NCI-H2107 treated with DMSO at 0.1 percent for 48 hours (cell line): ENCODE measurements at regions not wholly inside any gene's neighbourhood (a gene's known extent, or its start where the extent isn't known, plus 50 kb on each side); places are given as distances from the start of the nearest gene placed in this dataset.
A peak's percentile ranks its signal among the peaks of the same experiment; 100 is the strongest.
"Not testable (repeated sequence)": the region's sequence is repeated elsewhere in the genome, so short reads cannot be mapped to it uniquely, and the experiment has no call there.

Experiments used
- DNase-seq: peaks from one replicate; lab custom pipeline; 2025; ENCODE audit not compliant: unreplicated experiment; lab: John Stamatoyannopoulos, UW

DNA sequence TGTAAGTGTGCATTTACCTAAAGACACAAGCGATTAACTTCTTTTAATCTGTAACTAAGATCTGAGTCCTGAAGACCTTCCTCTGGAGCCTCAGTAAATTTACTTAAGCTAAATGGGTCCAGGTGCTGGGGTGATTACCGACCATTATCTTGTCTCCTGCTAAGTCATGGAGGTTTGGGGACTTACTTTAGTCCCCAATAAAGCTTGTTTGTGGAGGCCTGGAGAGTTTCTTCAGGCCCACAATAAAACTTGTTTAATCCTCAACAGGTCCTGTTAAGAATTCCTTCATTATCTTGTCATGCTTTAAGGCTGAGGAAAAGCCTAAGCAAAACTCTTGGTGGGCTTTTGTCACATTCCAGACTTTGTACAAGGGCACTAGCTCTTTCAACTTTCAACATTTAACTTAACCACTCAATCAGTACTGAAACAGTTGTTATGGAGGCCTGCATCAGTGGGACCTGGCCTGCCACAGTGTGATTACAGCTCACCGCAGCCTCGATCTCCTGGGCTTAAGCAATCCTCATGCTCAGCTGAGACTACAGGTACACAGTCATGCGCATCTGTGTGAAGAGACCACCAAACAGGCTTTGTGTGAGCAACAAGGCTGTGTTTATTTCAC, 84.0 kb downstream of the FMO4 start:
- DNase-seq: no peak

DNA sequence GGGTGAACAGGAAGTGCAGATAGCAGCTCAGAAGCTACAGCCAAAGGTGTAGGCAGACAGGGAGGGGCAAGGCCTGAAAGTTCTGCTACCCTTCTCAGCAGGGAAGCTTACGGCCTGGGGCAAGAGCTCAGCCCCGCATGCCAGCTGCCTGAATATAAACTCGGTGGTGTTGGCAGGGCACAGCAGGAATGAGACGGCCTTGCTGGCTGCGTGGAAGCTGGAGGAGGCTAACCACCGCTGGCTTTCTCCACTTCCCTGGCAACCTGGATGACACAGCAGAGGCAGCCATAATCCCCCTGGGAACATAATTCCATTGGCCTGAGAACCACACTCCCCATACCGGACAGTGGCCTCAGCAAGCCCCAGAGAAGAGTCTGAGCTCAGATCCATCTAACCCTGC, 81.9 kb upstream of the PRRC2C start:
- no peak for DNase-seq

GRCh38 chr1:171405391-171405714, 80.0 kb upstream of the PRRC2C start:
- no peak for DNase-seq

DNA sequence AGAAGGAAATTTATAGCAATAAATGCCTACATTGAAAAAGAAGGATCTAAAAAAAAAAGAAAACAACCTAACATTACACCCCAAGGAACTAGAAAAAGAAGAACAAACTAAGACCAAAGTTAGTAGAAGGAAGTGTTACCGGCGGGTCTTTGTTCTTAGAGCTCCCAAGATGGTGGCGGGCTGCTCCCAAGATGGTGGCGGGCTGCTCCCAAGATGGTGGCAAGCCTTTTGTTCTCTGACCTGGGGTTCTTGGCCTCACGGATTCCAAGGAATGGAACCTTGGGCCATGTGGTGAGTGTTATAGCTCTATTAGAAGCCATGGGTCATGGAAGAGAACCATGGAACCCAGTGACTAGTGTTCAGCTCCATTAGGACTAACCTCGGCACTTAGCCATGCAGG, 71.8 kb upstream of the PRRC2C start:
- not testable (repeated sequence) for DNase-seq

GRCh38 chr1:171418546-171418945, 66.8 kb upstream of the PRRC2C start:
- DNase-seq: no peak

DNA sequence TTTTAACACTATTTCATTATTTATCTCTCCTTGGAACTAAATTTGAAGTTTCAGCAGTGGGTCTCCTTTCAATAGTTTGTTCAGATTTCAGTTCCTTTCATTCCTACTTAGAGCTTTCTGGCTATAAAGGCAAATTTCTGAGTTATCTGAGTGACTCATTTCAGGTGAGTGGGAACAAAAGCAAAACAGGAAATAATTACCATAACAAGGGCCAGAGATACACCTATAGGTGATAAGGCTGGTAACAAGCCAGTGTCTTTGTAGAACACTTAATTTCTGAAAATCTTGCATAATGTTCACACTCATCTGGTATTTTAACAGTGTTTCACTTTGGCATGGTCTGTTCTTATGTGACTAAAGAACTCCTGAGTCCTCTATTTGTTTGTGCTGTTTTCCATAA, 64.5 kb upstream of the PRRC2C start:
- no peak for DNase-seq

GRCh38 chr1:171421413-171422020, 63.8 kb upstream of the PRRC2C start:
- DNase-seq: no peak

GRCh38 chr1:171422511-171422910, 62.8 kb upstream of the PRRC2C start:
- no peak for DNase-seq

DNA sequence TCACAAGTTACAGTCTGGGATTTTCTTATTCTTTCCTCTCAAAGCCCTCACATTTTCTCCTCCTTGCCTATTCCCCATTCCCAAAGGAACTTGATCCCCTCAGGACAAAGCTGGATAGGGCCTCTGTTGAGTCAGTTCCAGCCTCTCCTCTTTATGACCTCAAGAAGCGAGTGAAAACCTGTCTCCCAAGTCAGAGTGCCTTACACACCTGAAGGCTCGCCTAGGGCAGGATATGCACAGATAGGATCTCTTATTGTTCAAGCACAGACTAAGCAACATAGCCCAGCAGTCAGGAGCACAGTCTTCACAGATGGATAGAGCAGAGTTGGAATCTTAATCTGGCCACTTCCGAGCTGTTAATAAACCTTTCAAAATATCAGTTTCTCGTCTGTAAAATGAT, 60.8 kb upstream of the PRRC2C start:
- no peak for DNase-seq

GRCh38 chr1:171426645-171427044, 58.7 kb upstream of the PRRC2C start:
- no peak for DNase-seq

DNA sequence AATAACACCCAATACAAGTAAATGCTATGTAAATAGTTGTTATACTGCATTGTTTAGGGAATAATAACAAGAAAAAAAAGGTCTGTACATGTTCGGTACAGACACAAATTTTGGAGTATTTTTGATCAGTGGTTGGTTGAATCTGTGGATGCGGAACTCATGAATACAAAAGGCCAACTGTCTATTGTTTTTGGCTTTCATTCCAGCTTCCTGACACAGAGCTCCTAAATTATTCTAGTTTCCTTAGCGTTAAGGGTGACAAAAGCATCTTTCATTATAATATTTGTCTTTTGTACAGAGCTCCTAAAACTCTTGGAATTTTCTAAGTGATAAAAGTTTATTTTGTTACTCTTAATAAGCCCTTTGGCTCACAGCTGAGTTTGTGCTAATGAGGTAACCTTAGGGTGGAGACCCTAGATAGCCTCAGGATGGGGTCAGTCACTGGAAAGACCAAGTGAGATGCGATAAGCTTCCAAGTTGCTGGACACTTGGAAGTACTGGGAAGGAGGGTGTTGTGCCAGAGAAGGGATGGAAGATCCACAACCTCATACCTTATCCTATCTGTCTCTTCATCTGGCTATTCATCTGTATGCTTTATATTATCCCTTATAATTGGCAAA, 57.4 kb upstream of the PRRC2C start:
- no peak for DNase-seq

DNA sequence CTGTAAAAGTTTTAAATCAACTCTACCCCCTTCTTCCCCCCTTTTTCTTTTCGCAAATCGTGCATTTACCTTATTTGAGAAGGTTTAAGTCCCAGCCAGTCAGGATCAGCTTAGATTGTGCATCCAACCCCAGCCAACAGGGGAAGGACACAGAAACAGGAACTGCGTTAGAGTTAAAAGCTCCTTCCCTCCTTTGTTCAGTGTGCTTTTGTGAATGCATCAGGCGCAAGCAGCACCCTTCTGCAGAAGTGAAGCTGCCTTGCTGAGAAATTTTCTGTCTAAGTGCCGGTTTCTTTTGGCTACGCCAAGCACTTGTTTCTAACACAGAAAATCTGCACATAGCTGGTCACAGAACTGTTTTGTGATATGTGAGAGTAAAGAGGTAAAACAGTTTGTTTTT, 56.2 kb upstream of the PRRC2C start:
- no peak for DNase-seq

DNA sequence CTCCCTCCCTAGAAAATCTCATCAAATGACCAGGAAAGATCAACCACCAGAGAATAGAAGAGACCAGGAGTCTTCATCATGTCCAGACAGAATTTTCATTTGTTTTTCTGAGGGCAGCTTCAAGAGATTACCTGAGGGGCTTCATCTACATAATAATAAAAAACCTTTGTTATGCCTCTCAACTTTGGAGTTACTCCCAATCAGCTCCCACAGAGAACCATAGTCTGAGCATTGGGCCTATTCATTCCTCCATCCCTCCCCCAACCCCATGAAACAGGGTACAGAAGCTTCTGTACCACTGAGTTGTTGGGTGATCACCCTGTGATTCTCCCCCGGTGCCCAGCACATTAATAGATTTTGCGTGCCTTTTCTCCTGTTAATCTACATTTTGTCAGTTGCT, 53.3 kb upstream of the PRRC2C start:
- no peak for DNase-seq

- no peak for DNase-seq
Measured at GRCh38 chr1:171432473-171432872, 52.9 kb upstream of the PRRC2C start.

GRCh38 chr1:171433451-171433850, 51.9 kb upstream of the PRRC2C start:
- no peak for DNase-seq

GRCh38 chr1:171434717-171435346, 50.5 kb upstream of the PRRC2C start:
- DNase-seq: peak; percentile 12
